ENCODE measurements at regions not wholly inside any gene's neighbourhood (a gene's known extent, or its start where the extent isn't known, plus 50 kb on each side); places are given as distances from the start of the nearest gene placed in this dataset.
"Not testable (repeated sequence)": the region's sequence is repeated elsewhere in the genome, so short reads cannot be mapped to it uniquely, and the experiment has no call there.

- DNase-seq = no peak
Observed at GRCh38 chr3:71934520-71935270, 149.7 kb upstream of the PROK2 start.

- peak; percentile 40 to 59 (median 48) for DNase-seq
Observed at GRCh38 chr3:71931922-71932321, 147.0 kb upstream of the PROK2 start.

- DNase-seq = peak in 2 of 3 donors; percentile 38 to 60
Observed at GRCh38 chr3:71930056-71930991, 145.4 kb upstream of the PROK2 start.

- DNase-seq = no peak
Observed at GRCh38 chr3:71928212-71928611, 143.3 kb upstream of the PROK2 start.

GRCh38 chr3:71927505-71928066 lies 142.6 kb upstream of the PROK2 start:
- DNase-seq = no peak

- no peak for DNase-seq
Observed at GRCh38 chr3:71926616-71927015, 141.7 kb upstream of the PROK2 start.

- DNase-seq = no peak
Observed at GRCh38 chr3:71926262-71926600, 141.3 kb upstream of the PROK2 start.

- not testable (repeated sequence) for DNase-seq
Observed at GRCh38 chr3:71925511-71926261, 140.7 kb upstream of the PROK2 start.

GRCh38 chr3:71924721-71925120 lies 139.8 kb upstream of the PROK2 start:
- DNase-seq = no peak

GRCh38 chr3:71921036-71921435 lies 136.1 kb upstream of the PROK2 start:
- no peak for DNase-seq

- DNase-seq = no peak
Observed at GRCh38 chr3:71919572-71919971, 134.6 kb upstream of the PROK2 start.

- DNase-seq = peak; percentile 46 to 80 (median 78)
Observed at GRCh38 chr3:71917545-71917944, 132.6 kb upstream of the PROK2 start.

GRCh38 chr3:71916747-71917369 lies 131.9 kb upstream of the PROK2 start:
- DNase-seq = no peak

GRCh38 chr3:71912839-71913495 lies 128.0 kb upstream of the PROK2 start:
- DNase-seq = no peak

GRCh38 chr3:71910108-71910507 lies 125.2 kb upstream of the PROK2 start:
- no peak for DNase-seq

- DNase-seq = no peak
Observed at GRCh38 chr3:71907996-71908395, 123.0 kb upstream of the PROK2 start.

GRCh38 chr3:71906976-71907375 lies 122.0 kb upstream of the PROK2 start:
- DNase-seq = peak; percentile 36 to 57 (median 57)

GRCh38 chr3:71905426-71905825 lies 120.5 kb upstream of the PROK2 start:
- DNase-seq = peak; percentile 85 to 93 (median 92)

- peak; percentile 43 to 60 (median 54) for DNase-seq
Observed at GRCh38 chr3:71903936-71904335, 119.0 kb upstream of the PROK2 start.

- DNase-seq = peak; percentile 84 to 93 (median 89)
Observed at GRCh38 chr3:71903112-71903495, 118.2 kb upstream of the PROK2 start.

GRCh38 chr3:71902258-71903111 lies 117.5 kb upstream of the PROK2 start:
- no peak for DNase-seq

Measured in suppressor macrophage treated with lipopolysaccharide for 1 hour (primary cell).